ENCODE measurements at regions not wholly inside any gene's neighbourhood (a gene's known extent, or its start where the extent isn't known, plus 50 kb on each side); places are given as distances from the start of the nearest gene placed in this dataset.

- TF ChIP-seq POLR2A (IDR thresholded peaks at IDR 0.05), result no peak
- TF ChIP-seq POLR2AphosphoS5 (IDR thresholded peaks at IDR 0.05), result no peak
Observed at GRCh38 chr4:37169956-37170355, 74.6 kb upstream of the NWD2 start.
